HCT116 (cell line): ENCODE measurements at regions not wholly inside any gene's neighbourhood (a gene's known extent, or its start where the extent isn't known, plus 50 kb on each side); places are given as distances from the start of the nearest gene placed in this dataset.

Source experiments
- ATAC-seq: fragments of 200-7000 bp; cut with Tn5 transposase; 2 replicates; pipeline ENCODE4 v1.9.1; 2020; ENCODE audit warnings: mild to moderate bottlenecking, moderate library complexity
- BruUV-seq: library from RNA; stranded (reverse); fragments of 400-500 nt; replicated peaks from 2 replicates; lab custom pipeline; 2021; lab: Mats Ljungman, UMichigan
- CTCF ChIA-PET: fragments of 300-600 bp; sonication (Branson Sonifier 250); formaldehyde crosslinking; loops from one replicate; lab custom pipeline; 2021; ENCODE audit warnings: antibody characterized with exemption; lab: Charles Lee
- POLR2A ChIA-PET: fragments of 300-600, 350-600 bp; sonication (Branson Sonifier 250); formaldehyde crosslinking; loops from one replicate; lab custom pipeline; 2021; ENCODE audit warnings: antibody characterized with exemption; lab: Charles Lee
- RAD21 ChIA-PET, 2 experiments: fragments of 300-600 bp; sonication (Branson Sonifier 250); formaldehyde crosslinking; loops; one replicate each; lab custom pipeline; 2023; ENCODE audit warnings: low total read pairs in 2 of 2; ENCODE audit not compliant: uncharacterized antibody in 2 of 2, unreplicated experiment in 2 of 2, low non-redundant PET in 1 of 2; lab: Charles Lee
- DNase-seq: peaks from one replicate; pipeline ENCODE4 v3.0.0-alpha.2; 2010; ENCODE audit warnings: low read depth, low spot score
- H2AFZ ChIP-seq: fragments of 200-600 bp; shearing (Covaris generic), sonication (generic); 2 replicates; pipeline ENCODE4 v1.6.1; 2017; ENCODE audit warnings: low read depth, mixed run types, mixed read lengths, antibody characterized with exemption, low read length; ENCODE audit not compliant: poor library complexity, severe bottlenecking
- H3K27ac ChIP-seq: 2 replicates; pipeline ENCODE4 v1.5.1; 2012; ENCODE audit warnings: low read depth, low read length
- H3K27me3 ChIP-seq: fragments of 200-600 bp; sonication (generic); 2 replicates; pipeline ENCODE4 v1.6.1; 2016; ENCODE audit warnings: mixed run types, low read length, mixed read lengths; ENCODE audit not compliant: insufficient read depth
- H3K36me3 ChIP-seq, 2 experiments: fragments of 200-500 bp in 1 of 2; fragments of 200-600 bp in 1 of 2; sonication (Bioruptor generic) in 1 of 2; sonication (generic) in 1 of 2; 2 replicates each; pipeline versions ENCODE4 v1.5.1 to v1.6.1; 2014 to 2016; ENCODE audit warnings: low read length in 2 of 2, inconsistent platforms in 1 of 2, mixed read lengths in 1 of 2, mixed run types in 1 of 2; ENCODE audit not compliant: insufficient read depth in 2 of 2, control insufficient read depth in 1 of 2
- H3K4me1 ChIP-seq, 2 experiments: fragments of 200-600 bp in 1 of 2; sonication (generic) in 1 of 2; 2 replicates each; pipeline versions ENCODE4 v1.5.1 to v1.6.1; 2012 to 2017; ENCODE audit warnings: low read length in 2 of 2, inconsistent platforms in 1 of 2, mild to moderate bottlenecking in 1 of 2, mixed read lengths in 1 of 2, mixed run types in 1 of 2, moderate library complexity in 1 of 2; ENCODE audit not compliant: insufficient read depth in 2 of 2, control insufficient read depth in 1 of 2
- H3K4me2 ChIP-seq: fragments of 200-600 bp; sonication (generic); 2 replicates; pipeline ENCODE4 v1.6.1; 2017; ENCODE audit warnings: mixed run types, low read length, mixed read lengths
- H3K4me3 ChIP-seq, 2 experiments: fragments of 200-600 bp in 1 of 2; sonication (generic) in 1 of 2; replicated peaks in 1 of 2; 2 replicates each; pipeline ENCODE4 v1.5.1; 2011 to 2016; ENCODE audit warnings: low read length in 2 of 2, control low read depth in 1 of 2, low read depth in 1 of 2, mild to moderate bottlenecking in 1 of 2, mixed read lengths in 1 of 2, mixed run types in 1 of 2
- H3K79me2 ChIP-seq: fragments of 200-600 bp; sonication (generic); 2 replicates; pipeline ENCODE4 v1.6.1; 2017; ENCODE audit warnings: mild to moderate bottlenecking, mixed run types, low read length, moderate library complexity, mixed read lengths; ENCODE audit not compliant: insufficient read depth
- H3K9ac ChIP-seq: fragments of 200-600 bp; sonication (generic); 2 replicates; pipeline ENCODE4 v1.6.1; 2016; ENCODE audit warnings: low read length, mixed read lengths
- H3K9me2 ChIP-seq: fragments of 200-600 bp; sonication (generic), shearing (Covaris generic); 2 replicates; pipeline ENCODE4 v1.6.1; 2017; ENCODE audit warnings: mixed run types, mild to moderate bottlenecking, moderate library complexity; ENCODE audit not compliant: insufficient read depth
- H3K9me3 ChIP-seq, 2 experiments: fragments of 200-500 bp in 1 of 2; fragments of 200-600 bp in 1 of 2; sonication (Bioruptor generic) in 1 of 2; sonication (generic) in 1 of 2; 2 replicates each; pipeline ENCODE4 v1.6.1; 2014 to 2017; ENCODE audit warnings: low read length in 2 of 2, mixed read lengths in 2 of 2, inconsistent platforms in 1 of 2, low read depth in 1 of 2, mild to moderate bottlenecking in 1 of 2, mixed run types in 1 of 2, moderate library complexity in 1 of 2; ENCODE audit not compliant: control insufficient read depth in 1 of 2, insufficient read depth in 1 of 2
- H4K20me1 ChIP-seq: fragments of 200-600 bp; sonication (generic), shearing (Covaris generic); 2 replicates; pipeline ENCODE4 v1.6.1; 2017; ENCODE audit warnings: mixed run types, mild to moderate bottlenecking, moderate library complexity; ENCODE audit not compliant: insufficient read depth
- ATF3 ChIP-seq: IDR thresholded peaks from 2 replicates; pipeline ENCODE4 v1.6.1; 2012
- CBX3 ChIP-seq: IDR thresholded peaks from 2 replicates; pipeline ENCODE4 v1.6.1; 2012; ENCODE audit warnings: low read depth
- CTCF ChIP-seq, 3 experiments: fragments of 200-600 bp in 1 of 3; sonication (generic) in 1 of 3; IDR thresholded peaks in 2 of 3; conservative IDR thresholded peaks in 1 of 3; 2 replicates each; pipeline ENCODE4 v1.5.1; 2012 to 2017; ENCODE audit warnings: low read depth in 2 of 3, low read length in 2 of 3, antibody characterized with exemption in 1 of 3, borderline replicate concordance in 1 of 3, control low read depth in 1 of 3, mild to moderate bottlenecking in 1 of 3, mixed read lengths in 1 of 3, mixed run types in 1 of 3, moderate library complexity in 1 of 3; ENCODE audit not compliant: insufficient read depth in 1 of 3
- EGR1 ChIP-seq: IDR thresholded peaks from 2 replicates; pipeline ENCODE4 v1.6.1; 2012; ENCODE audit warnings: low read depth
- EZH2 ChIP-seq: fragments of 200-600 bp; sonication (generic); IDR thresholded peaks from 2 replicates; pipeline ENCODE4 v1.6.1; 2017; ENCODE audit warnings: antibody characterized with exemption, mixed run types
- JUND ChIP-seq: IDR thresholded peaks from 2 replicates; pipeline ENCODE4 v1.6.1; 2012
- RAD21 ChIP-seq: IDR thresholded peaks from 2 replicates; pipeline ENCODE4 v1.6.1; 2012; ENCODE audit warnings: low read depth, mild to moderate bottlenecking
- SIN3A ChIP-seq: IDR thresholded peaks from 2 replicates; pipeline ENCODE4 v1.6.1; 2012; ENCODE audit warnings: low read depth
- SRF ChIP-seq: IDR thresholded peaks from 2 replicates; pipeline ENCODE4 v1.6.1; 2012; ENCODE audit warnings: low read depth
- TCF7L2 ChIP-seq: IDR thresholded peaks from 2 replicates; pipeline ENCODE4 v1.7.0; 2011; ENCODE audit warnings: borderline replicate concordance, inconsistent platforms; ENCODE audit not compliant: insufficient read depth, insufficient read length; ENCODE audit errors: extremely low read depth
- YY1 ChIP-seq: IDR thresholded peaks from 2 replicates; pipeline ENCODE4 v1.6.1; 2011; ENCODE audit warnings: low read length, low read depth, moderate library complexity, mild to moderate bottlenecking; ENCODE audit not compliant: insufficient replicate concordance; ENCODE audit errors: extremely low read depth
- ZFX ChIP-seq: fragments of 450-650 bp; IDR thresholded peaks from 2 replicates; pipeline ENCODE4 v1.6.1; 2017
- ZNF274 ChIP-seq: fragments of 200-500 bp; sonication (Bioruptor generic); IDR thresholded peaks from 2 replicates; pipeline ENCODE4 v1.6.1; 2014; ENCODE audit warnings: mild to moderate bottlenecking, low read depth, low read length, inconsistent platforms
- intact Hi-C: fragments of 100-400 bp; cut with micrococcal nuclease; formaldehyde crosslinking; loops from 2 replicates; pipeline ENCODE4 v1.10.0; 2022
- TF ChIP-seq, protein P1 (sequence below): IDR thresholded peaks from 2 replicates; pipeline ENCODE4 v1.6.1; 2012
- TF ChIP-seq, protein P2 (sequence below): IDR thresholded peaks from 2 replicates; pipeline ENCODE4 v1.6.1; 2011; ENCODE audit warnings: mild to moderate bottlenecking, low read length, moderate library complexity; ENCODE audit not compliant: insufficient replicate concordance; ENCODE audit errors: extremely low read depth
- TF ChIP-seq, protein P3 (sequence below): IDR thresholded peaks from 2 replicates; pipeline ENCODE4 v1.6.1; 2012; ENCODE audit warnings: low read depth

GRCh38 chr20:52094693-52095092 lies 96.9 kb downstream of the ZFP64 start:
- intact Hi-C loops = no loop called here
- POLR2A ChIA-PET = interaction anchor here (0.8 kb wide), 1 partner anchor 352 kb away, joined by 3 read pairs; no protein-coding TSS in a partner anchor
- Histone ChIP-seq H3K4me3 (no peak overlapping the region), H3K9me2 (no peaks in the 10 kb centered on the region), H2AFZ (no peak overlapping the region)
- TF ChIP-seq, protein P1, sequence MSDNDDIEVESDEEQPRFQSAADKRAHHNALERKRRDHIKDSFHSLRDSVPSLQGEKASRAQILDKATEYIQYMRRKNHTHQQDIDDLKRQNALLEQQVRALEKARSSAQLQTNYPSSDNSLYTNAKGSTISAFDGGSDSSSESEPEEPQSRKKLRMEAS = no peak
- TF ChIP-seq SRF (no peak), JUND (no peak), ATF3 (no peak), RAD21 (no peak), YY1 (no peak), SIN3A (no peak), CBX3 (no peak), EZH2 (no peak), ZNF274 (no peak), ZFX (no peak), TCF7L2 (no peak), CTCF (IDR thresholded peaks at IDR 0.05 in 2 of 3, conservative IDR thresholded peaks at IDR 0.05 in 1 of 3; ENCODE audit: borderline replicate concordance in 1 of 3, insufficient read depth in 1 of 3, low read depth in 2 of 3, low read length in 2 of 3) (no peak), EGR1 (no peak)
- TF ChIP-seq, protein P2, sequence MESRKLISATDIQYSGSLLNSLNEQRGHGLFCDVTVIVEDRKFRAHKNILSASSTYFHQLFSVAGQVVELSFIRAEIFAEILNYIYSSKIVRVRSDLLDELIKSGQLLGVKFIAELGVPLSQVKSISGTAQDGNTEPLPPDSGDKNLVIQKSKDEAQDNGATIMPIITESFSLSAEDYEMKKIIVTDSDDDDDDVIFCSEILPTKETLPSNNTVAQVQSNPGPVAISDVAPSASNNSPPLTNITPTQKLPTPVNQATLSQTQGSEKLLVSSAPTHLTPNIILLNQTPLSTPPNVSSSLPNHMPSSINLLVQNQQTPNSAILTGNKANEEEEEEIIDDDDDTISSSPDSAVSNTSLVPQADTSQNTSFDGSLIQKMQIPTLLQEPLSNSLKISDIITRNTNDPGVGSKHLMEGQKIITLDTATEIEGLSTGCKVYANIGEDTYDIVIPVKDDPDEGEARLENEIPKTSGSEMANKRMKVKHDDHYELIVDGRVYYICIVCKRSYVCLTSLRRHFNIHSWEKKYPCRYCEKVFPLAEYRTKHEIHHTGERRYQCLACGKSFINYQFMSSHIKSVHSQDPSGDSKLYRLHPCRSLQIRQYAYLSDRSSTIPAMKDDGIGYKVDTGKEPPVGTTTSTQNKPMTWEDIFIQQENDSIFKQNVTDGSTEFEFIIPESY = no peak
- TF ChIP-seq, protein P3, sequence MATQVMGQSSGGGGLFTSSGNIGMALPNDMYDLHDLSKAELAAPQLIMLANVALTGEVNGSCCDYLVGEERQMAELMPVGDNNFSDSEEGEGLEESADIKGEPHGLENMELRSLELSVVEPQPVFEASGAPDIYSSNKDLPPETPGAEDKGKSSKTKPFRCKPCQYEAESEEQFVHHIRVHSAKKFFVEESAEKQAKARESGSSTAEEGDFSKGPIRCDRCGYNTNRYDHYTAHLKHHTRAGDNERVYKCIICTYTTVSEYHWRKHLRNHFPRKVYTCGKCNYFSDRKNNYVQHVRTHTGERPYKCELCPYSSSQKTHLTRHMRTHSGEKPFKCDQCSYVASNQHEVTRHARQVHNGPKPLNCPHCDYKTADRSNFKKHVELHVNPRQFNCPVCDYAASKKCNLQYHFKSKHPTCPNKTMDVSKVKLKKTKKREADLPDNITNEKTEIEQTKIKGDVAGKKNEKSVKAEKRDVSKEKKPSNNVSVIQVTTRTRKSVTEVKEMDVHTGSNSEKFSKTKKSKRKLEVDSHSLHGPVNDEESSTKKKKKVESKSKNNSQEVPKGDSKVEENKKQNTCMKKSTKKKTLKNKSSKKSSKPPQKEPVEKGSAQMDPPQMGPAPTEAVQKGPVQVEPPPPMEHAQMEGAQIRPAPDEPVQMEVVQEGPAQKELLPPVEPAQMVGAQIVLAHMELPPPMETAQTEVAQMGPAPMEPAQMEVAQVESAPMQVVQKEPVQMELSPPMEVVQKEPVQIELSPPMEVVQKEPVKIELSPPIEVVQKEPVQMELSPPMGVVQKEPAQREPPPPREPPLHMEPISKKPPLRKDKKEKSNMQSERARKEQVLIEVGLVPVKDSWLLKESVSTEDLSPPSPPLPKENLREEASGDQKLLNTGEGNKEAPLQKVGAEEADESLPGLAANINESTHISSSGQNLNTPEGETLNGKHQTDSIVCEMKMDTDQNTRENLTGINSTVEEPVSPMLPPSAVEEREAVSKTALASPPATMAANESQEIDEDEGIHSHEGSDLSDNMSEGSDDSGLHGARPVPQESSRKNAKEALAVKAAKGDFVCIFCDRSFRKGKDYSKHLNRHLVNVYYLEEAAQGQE = no peak
- TF ChIP-seq, all 23 proteins: peak for 0
- no peak for ATAC-seq
- RAD21 ChIA-PET = no interaction called here
- Histone ChIP-seq H3K27me3 (no peaks in the 10 kb centered on the region), H3K36me3 (no peaks in the 10 kb centered on the region), H3K27ac (no peak overlapping the region), H4K20me1 (no peaks in the 10 kb centered on the region), H3K9ac (no peak overlapping the region), H3K4me2 (no peak overlapping the region), H3K9me3 (no peaks in the 10 kb centered on the region), H3K79me2 (no peaks in the 10 kb centered on the region), H3K4me1 (no peaks in the 10 kb centered on the region)
- no peak for DNase-seq
- CTCF ChIA-PET = no interaction called here
- BruUV-seq = no TSS peak
